ENCODE measurements at regions not wholly inside any gene's neighbourhood (a gene's known extent, or its start where the extent isn't known, plus 50 kb on each side); places are given as distances from the start of the nearest gene placed in this dataset.
"Not testable (repeated sequence)": the region's sequence is repeated elsewhere in the genome, so short reads cannot be mapped to it uniquely, and the experiment has no call there.

DNA sequence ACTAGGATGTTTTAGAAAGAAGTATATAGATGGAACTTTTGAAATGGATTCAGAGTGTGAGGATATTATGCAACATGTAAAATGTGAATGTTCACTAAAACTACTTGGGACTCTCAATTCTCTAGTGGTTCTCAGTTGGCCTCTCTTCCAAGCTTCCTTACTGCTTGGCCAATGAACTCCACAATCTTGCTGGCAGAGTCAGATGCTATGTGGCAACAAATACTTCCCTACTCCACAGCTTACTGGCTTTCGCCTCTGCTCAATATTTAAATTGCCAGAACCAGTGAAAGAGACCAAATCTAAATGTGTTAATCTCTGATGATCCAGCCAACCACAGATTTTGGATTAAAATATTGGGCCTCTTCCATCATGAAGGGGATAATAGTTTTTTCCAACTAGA is 138.4 kb downstream of the HTR1B start:
- no peak for DNase-seq (ENCODE audit: low read depth, low spot score)

DNA sequence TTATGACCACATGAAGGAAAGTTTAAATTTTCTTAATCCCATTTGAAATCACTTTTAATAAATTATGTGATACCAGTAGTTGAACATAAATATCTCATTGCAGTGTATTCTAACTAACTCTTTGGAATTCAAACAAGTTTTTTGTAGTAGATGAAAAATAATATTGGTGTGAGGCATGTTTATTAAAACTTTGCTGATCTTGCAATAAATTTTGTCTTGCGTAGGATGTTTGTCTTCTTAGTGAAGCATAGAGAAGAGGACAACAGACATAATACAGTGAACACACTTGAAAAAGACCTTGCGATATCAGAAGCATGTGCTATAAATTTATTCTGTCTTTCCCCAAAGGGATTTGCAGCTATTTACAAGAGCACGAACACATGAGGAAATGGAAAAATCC is 140.7 kb downstream of the HTR1B start:
- DNase-seq (ENCODE audit: low read depth, low spot score) = no peak

DNA sequence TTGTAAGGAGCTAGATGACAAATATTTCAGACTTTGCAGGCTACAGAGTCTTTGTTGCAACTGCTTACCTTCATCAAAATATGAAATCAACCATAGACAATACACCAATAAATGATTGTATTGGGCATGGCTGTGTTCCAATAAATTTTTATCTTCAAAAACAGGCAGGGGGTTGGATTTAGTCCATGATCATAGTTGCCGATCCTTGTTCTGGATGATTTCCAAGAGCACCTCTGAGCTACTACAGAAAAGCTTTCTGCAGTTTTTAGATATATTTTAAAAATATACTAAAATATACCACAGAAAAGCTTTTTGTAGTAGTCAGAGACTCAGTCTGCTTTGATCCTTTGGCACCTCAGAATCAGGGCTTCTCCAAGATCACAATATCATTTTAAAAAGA is 145.0 kb downstream of the HTR1B start:
- no peak for DNase-seq (ENCODE audit: low read depth, low spot score)

DNA sequence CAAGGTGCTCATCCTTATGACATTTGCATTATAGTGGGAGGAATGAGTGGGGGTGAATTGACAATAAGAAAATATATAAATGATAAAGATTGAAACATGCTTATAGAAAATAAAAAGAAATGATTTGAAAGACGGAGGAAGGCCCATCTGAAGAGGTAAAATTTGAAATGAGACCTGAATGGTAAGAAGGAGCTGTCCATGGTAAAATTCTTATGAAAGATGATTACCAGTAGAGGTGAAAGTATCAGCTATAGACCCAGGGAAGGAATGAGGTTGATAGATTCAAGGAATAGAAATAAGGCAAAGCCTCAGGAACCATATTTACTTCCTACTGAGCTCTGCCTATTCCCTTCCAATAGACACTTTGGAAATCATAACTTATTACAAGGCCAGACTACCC is 149.7 kb downstream of the HTR1B start:
- no peak for DNase-seq (ENCODE audit: low read depth, low spot score)

DNA sequence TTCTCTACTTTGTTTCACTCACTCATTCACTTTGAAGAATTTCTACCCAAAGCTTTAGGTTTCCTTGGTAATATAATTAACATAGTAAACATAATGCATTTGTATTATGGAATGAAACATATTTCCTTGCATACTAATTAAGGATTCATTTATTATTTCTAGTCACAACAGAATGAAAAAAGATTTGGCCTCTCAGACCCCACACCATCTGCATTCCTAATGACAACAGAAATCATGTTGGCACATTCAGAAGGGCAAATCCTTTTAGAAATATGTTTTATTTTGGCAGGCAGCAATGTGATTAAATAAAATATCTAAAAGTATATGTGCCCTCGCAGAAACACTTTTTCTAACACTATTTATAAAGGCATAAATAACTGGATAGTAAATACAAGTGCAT is 163.4 kb downstream of the HTR1B start:
- no peak for DNase-seq (ENCODE audit: low read depth, low spot score)

DNA sequence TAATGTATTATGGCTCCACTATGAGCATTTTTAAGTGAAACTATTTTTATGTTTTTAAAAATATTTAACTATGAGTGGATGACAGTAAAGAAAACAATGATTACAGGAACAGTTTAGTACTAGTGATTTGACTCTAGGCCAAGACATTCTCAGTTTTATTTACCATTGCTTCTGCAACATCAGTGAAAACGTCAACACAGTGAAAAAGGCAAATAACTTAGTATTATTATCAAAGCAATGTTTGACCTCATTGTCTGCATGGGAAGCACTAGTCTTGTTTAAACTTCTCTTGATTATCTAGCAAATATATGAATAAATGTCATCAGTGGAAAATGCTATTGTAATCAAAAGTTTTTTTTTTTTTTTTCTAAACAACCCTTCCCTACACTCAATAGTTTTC is 165.0 kb downstream of the HTR1B start:
- DNase-seq (ENCODE audit: low read depth, low spot score) = peak; percentile 27

DNA sequence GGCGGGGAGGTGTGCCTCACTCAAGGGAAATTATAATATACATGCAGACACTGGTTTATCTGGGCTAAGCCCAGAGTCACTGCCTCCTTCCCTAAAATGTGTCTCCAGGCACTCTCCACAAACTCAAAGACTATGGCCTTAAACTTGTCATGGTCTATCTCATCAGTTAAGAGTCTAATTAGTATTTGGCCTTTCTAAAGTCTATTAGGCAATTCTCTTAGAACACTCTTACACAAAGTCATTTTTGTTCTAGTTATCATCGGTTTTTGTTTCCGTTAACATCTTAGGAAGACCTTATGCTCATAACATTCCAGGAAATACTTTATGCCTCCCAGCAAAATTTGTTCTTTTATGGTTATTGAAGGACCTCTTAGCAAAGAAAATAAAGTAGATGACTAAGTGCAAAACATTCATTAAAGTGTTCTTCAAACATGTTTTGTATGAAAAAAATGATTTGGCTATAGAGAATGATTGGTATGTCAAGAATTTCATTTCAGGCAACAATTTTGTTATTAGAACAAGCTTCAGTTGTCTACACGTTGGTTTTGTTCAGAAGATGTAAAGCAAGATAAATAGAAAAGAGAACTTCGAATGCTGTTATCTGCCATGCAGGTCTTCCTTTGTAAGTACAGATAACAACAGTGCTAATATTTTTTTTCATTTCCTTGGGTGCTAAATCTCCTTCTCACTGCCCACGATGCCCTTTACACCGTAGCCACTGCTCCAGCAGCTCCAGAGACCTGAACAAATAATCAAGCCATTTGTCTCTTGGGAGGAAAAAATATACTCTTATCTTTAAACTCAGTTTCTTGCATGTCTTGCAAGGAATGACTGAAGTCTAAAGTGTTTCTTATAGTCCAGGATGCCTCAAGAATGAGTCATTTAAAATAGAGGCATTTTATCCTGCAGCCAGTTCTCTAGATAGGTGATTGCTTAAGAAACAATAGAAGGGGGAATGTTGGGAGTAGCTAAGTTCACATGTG is 170.4 kb downstream of the HTR1B start:
- DNase-seq (ENCODE audit: low read depth, low spot score) = no peak

DNA sequence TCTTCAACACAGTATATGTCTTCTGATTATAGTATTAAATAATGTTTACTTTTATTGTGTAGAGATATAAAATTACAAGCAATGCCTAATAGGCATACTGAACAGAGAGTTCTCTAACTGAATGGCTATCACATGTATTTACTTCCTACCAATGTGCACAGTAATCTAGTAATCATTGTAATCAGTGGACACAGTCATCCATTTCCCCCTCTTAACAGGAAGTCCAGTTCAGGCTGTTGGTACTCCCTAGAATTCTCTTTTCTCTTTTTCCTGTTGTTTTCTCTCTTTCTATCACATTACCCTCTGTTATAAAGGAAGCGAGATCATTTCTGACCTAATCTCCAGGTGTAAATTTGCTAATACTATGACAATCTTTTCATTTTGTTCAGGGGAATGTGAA is 172.5 kb downstream of the HTR1B start:
- no peak for DNase-seq (ENCODE audit: low read depth, low spot score)

DNA sequence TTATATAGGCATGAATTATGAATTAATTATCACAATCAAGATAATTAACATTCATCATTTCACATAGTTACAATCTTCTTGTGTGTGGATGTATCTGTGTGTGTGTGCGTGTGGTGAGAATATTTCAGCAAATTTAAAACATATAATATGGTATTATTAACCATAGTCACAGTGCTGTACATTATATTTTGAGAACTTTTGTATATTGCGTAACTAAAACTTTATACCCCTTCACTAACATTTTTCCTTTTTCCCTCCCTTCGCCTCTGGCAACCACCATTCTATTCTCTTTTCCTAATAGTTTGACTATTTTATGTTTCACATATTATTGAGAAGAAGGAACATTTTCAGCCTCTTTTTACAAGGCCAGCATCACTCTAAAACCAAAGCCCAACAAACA is 176.8 kb downstream of the HTR1B start:
- DNase-seq (ENCODE audit: low read depth, low spot score) = no peak

DNA sequence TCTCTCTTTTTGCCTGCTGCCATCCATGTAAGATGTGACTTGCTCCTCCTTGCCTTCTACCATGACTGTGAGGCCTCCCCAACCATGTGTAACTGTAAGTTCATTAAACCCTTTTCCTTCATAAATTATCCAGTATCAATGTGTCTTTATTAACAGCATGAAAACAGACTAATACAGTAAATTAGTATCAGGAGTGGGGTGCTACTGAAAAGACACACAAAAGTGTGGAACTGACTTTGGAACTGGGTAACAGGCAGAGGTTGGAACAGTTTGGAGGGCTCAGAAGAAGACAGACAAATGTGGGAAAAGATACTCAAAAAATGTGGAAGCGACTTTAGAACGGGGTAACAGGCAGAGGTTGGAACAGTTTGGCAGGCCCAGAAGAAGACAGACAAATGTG is 189.4 kb downstream of the HTR1B start:
- DNase-seq (ENCODE audit: low read depth, low spot score) = no peak

DNA sequence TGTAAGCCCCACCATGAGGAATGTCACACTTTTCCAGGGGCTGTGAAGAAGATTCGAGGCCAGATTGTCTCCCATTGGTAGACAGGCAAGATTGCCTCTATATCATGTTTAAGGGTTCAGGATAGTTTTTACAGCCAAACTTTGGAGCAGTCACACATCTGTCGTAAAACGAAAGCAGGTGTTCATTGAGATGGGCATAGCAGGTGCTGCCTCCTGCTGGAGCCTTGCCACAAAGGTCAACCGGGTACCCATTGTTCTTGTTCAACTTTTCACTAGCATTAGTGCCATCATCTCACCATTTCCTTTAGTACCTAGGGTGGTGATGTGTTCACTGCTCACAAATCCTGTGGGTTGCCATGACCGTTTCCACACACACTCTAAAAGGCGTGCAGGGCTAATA is 198.3 kb downstream of the HTR1B start:
- no peak for DNase-seq (ENCODE audit: low read depth, low spot score)

DNA sequence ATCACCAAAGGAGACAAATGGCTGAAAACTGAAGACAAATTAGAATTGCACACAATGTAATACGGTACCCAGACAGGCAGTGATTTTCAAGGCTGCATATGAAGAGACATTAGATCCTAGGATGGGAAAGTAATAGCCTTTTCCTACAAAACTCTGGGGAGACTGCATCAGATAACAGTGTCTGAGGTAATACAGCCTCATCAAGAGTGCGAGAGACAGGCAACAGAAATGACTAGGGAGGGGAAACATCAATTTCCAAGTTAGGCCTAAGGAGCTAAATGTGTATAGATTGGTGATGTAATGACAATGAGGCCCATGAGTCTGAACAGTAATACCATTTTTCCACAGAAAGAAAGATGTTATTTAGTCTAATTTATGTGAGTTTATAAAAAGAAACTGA is 200.3 kb downstream of the HTR1B start:
- DNase-seq (ENCODE audit: low read depth, low spot score) = no peak

DNA sequence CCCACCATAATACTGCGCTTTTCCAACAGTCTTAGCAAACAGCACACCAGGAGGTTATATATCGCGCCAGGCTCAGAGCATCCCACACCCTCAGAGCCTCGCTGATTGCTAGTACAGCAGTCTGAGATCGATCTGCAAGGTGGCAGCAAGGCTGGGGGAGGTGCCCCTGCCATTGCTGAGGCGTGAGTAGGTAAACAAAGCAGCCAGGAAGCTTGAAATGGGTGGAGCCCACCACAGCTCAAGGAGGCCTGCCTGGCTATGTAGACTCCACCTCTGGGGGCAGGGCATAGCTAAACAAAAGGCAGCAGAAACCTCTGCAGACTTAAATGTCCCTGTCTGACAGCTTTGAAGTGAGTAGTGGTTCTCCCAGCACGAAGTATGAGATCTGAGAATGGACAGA is 211.5 kb downstream of the HTR1B start:
- not testable (repeated sequence) for DNase-seq (ENCODE audit: low read depth, low spot score)

DNA sequence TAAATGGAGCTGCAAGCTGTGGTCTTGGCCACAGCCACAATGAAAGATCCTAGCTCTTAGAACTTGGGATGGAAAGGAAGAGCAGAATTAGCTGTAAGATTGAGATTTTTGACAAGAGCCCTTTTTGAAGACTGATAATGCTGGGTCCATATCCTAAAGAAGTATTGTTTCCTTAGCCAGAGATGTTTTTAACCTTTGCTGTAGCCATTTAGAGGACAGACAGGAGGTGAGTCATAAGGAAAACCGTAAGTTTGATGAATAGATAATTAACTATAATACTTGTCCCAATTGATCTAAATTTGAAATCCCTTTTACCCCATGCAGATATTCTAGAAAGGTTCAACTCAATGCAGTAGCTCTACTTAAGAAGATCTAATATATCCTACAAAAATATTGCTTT is 213.7 kb downstream of the HTR1B start:
- DNase-seq (ENCODE audit: low read depth, low spot score) = no peak

DNA sequence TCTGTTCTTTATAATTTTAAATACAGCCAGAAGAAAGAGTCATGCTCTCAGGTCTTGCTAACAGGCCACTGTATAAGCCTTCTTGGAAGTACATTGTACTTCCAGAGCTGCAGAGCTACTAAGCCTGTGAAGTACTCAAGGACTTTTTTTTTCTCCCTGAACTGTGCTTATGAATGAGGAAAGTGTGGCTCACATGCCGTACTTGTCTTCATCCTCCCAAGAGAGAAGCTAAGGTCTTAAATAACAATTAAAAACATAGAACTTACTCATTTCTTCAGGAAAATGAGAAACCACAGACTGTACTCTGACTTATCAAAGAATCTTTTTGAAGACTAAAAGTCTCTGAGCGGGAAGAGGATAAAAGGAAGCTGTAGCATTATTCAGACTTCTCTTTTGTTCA is 218.3 kb downstream of the HTR1B start:
- DNase-seq (ENCODE audit: low read depth, low spot score) = no peak

DNA sequence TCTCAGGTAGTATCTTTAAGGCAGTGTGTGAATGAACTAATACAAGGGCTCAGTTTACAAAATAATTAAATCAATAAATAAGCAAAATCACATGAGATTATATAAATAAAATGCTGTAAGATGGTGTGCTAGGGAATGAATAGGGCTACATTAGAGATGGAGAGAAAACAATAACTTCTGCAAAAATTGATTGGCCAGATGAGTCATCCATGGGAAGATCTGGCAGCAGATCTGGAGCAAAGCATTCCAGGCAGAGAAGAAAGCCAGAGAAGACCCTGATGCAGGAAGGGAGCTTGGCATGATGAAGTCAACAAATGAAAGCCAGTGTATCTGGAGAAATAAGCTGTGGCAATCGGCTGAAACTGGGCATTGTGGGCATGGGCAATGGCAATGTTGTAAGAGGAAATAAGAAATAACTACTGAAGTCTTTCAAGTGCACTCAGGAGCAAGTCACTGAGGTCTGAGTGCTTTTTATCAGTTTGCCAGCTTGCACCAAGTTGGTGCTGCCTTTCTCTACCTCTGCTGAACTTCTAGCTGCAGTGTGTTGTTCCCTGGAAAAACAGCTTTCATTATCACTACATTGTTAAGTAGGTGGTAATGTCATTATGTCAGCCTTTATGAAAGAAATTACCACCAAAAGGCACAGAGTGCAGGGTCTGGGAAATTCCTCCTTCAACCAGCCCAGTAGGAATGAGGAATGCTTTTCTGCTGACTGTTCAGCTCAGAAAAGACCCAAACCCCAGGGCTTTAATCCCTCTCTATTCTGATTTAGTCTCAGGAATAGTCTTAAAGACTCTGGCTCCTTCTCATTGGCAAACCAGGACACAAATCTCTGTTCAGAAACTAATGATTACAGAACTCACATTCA is 231.6 kb downstream of the HTR1B start:
- no peak for DNase-seq (ENCODE audit: low read depth, low spot score)

DNA sequence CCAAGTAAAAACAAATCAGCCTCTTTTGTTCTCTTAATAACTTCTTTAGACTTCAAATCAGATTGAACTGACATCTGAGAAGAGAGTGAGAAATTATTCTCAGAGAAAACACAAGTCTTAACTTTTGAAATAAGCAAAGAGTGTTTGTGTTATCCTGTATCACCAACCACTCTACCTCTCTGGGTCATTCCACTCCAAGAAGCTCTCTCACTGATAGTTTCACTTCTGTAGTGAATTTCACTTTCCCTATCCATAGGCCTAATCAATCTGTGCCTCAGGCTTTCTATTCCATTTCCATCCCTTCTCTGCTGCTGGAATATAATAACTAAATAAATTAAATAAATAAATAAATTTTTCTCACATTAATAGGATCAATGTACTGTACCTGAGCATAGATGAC is 235.0 kb downstream of the HTR1B start:
- DNase-seq (ENCODE audit: low read depth, low spot score) = no peak

DNA sequence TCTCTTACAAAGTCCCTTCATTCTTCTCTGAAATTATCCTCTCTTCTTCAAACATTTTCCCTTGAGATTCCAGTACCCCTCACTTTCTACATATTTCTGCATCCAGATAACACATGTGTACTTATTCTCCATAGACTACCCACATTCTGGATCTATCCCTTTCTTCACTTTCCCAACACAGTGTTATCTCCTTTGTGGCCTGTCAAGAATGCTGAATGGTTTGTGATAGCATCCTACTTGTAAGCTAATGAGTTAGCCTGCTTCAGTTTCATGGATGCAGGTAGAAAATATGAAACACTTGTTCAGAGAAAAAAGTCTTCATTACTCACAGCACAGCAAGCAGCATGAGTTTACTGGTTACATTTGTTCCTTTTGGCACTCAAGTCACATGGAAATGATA is 245.4 kb downstream of the HTR1B start:
- no peak for DNase-seq (ENCODE audit: low read depth, low spot score)

DNA sequence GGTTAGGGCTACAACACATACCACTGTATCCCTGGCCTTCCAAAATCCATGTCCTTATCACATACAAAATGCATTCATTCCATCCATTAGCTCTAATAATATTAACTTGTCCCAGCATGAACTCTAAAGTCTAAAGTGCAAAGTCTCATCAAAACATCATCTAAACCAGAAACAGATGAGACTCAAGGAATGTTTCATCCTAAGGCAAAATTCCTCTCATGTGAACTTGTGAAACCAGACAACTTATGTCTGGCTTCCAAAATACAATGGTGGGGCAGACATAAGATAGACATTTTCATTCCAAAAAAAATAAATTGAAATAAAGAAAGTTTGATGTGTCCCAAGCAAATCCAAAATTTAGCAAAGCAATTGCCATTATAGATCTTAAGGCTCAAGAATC is 257.4 kb downstream of the HTR1B start:
- no peak for DNase-seq (ENCODE audit: low read depth, low spot score)

DNA sequence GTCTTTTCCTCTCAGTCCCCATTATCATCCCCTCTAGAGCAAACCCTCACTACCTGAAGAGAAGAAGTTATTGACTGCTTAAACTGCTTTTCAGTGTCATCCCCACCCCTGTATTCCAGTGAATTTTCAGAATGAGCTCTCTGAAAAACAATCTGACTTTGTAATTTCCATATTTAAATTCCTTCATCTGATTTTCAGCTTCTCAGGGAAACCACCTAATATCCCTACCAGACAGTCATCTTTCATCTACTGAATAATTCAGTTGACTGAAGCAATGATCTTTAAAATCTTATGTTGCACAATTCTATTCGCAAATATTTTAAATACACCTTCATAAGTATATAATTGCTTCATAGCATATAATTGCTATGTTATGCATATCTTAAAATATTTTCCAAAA is 258.7 kb downstream of the HTR1B start:
- DNase-seq (ENCODE audit: low read depth, low spot score) = no peak

DNA sequence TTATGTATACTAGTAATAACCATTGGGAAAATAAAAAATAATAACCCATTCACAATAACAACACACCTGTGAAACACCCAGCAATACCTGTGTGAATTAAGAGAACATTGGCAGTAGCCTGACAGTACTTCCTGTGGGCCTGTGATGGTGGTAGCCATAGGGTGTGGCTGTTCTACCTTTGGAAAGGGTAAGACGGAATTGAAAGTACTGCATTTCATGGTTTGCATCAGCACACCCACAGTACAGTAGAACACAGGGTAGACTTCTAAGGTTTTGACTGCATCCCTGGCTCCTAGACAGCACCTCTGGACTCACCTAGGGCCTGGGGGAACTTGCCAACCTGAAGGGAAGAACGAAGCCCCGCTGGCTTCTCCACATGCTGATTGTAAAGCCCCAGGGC is 279.8 kb downstream of the HTR1B start:
- no peak for DNase-seq (ENCODE audit: low read depth, low spot score)

DNA sequence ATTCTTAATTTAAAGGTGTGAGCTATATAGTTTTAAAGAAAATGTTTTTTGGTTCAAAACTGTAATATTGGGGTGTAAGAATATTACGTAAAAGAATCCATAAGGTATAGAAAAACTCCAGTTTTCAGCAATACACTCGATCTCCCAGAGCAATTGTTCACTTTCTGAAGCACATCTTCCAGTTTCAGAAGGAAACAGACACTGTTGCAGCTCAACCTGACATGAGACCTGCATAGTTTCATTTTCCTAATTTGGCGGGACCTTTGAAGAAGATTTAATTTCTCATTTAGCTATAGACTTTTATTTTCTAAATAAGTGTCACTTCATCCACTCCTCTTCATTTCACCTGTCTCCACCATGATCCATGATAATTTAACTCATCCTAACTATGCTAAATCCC is 281.5 kb downstream of the HTR1B start:
- no peak for DNase-seq (ENCODE audit: low read depth, low spot score)

DNA sequence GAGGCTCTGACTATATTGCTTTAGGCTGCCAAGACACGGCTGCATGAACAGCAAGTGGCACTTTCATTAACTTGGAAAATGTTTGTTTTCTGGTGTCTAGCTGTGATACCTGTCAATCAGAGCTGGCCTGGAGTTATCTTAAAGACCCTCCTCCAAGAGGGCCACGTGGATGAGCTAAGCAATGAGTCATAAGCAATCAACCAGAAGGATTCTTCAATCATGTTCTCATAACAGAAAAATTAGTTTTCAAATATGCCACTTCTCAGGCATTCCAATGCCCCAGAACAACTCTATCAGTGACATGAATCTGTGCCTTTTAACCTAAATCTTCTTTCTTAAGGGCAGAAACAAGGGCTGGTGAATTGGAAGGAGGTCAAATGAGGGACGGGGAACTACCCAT is 283.0 kb downstream of the HTR1B start:
- no peak for DNase-seq (ENCODE audit: low read depth, low spot score)

Data from brain pericyte (primary cell).